HL-60 (cell line): ENCODE measurements at regions not wholly inside any gene's neighbourhood (a gene's known extent, or its start where the extent isn't known, plus 50 kb on each side); places are given as distances from the start of the nearest gene placed in this dataset.

Experiments used
- DNase-seq, 2 experiments: peaks; one replicate each; pipeline ENCODE4 v3.0.0-alpha.2; 2010 to 2020; ENCODE audit warnings: low read depth in 1 of 2, low spot score in 1 of 2
- H3K27ac ChIP-seq: fragments of 250-450 bp; sonication (Bioruptor Pico); replicated peaks from 2 replicates; pipeline ENCODE4 v1.5.1; 2020; ENCODE audit warnings: mild to moderate bottlenecking, moderate library complexity
- H3K27me3 ChIP-seq: fragments of 250-450 bp; sonication (Bioruptor Pico); 2 replicates; pipeline ENCODE4 v1.5.1; 2021; ENCODE audit warnings: mild to moderate bottlenecking, moderate library complexity; ENCODE audit not compliant: insufficient read depth, poor library complexity, severe bottlenecking
- H3K4me3 ChIP-seq: replicated peaks from 2 replicates; pipeline ENCODE4 v1.5.1; 2011; ENCODE audit warnings: mild to moderate bottlenecking, control low read depth, low read length; ENCODE audit not compliant: insufficient read depth
- CTCF ChIP-seq: IDR thresholded peaks from one replicate; pipeline ENCODE4 v1.5.1; 2011; ENCODE audit warnings: low read length, control low read depth, inconsistent platforms; ENCODE audit not compliant: insufficient read depth
- GABPA ChIP-seq: IDR thresholded peaks from 2 replicates; pipeline ENCODE4 v1.6.1; 2012; ENCODE audit warnings: low read depth
- POLR2AphosphoS5 ChIP-seq: IDR thresholded peaks from 2 replicates; pipeline ENCODE4 v1.6.1; 2012; ENCODE audit warnings: low read depth
- REST ChIP-seq: IDR thresholded peaks from 2 replicates; pipeline ENCODE4 v1.6.1; 2012; ENCODE audit warnings: low read depth; ENCODE audit not compliant: insufficient replicate concordance
- SPI1 ChIP-seq: IDR thresholded peaks from 2 replicates; pipeline ENCODE4 v1.6.1; 2012; ENCODE audit warnings: low read depth, mild to moderate bottlenecking, borderline replicate concordance

DNA sequence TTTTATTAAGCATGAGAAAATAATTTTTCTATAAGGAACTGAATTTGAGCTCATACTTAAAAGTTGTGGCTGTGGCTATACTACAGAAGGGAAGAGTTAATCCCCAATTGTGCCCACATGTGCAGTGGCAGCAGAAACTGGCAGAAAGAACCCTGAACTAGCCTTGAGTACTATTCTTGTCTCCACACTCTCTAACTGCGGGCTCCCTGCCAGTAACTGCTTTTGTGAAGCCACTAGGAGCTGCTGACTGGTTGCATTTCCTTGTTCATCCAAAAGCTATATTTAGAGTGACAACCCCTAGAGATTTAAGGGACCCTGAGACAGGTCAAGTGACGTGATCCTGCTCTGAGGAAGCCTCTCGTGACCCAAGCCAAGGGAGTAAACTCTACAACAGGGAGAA lies 238.6 kb downstream of the ELAVL2 start:
- no peak overlapping the region for H3K27ac ChIP-seq
- no peaks in the 10 kb centered on the region for H3K27me3 ChIP-seq

DNA sequence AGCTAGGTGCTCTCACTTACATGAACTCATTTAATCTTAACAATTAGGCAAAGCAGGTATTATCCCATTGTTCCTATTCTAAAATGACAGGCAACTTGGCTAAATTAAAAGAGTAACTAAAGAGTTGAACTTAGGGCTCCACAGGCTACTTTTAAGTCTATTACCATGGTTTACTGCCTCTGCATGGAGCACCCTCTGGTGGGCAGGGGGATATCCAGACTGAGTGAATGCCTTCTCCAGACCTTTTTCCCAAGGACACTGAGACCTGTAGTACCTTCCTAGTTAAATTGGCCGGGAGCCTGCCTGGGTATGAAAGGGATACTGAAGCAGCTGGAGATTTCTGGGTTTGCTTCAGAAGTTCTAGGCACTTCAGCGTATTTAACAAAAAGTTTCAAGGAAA lies 238.1 kb downstream of the ELAVL2 start:
- no peaks in the 10 kb centered on the region for H3K27me3 ChIP-seq
- no peak overlapping the region for H3K27ac ChIP-seq
- no peak for DNase-seq
- no peak overlapping the region for H3K4me3 ChIP-seq
- no peak for TF ChIP-seq GABPA
- TF ChIP-seq CTCF, result no peak
- no peak for TF ChIP-seq REST

More for the DNA sequence above, 238.6 kb downstream of the ELAVL2 start:
- TF ChIP-seq POLR2AphosphoS5, result no peak
- H3K4me3 ChIP-seq, result no peak overlapping the region
- no peak for DNase-seq

DNA sequence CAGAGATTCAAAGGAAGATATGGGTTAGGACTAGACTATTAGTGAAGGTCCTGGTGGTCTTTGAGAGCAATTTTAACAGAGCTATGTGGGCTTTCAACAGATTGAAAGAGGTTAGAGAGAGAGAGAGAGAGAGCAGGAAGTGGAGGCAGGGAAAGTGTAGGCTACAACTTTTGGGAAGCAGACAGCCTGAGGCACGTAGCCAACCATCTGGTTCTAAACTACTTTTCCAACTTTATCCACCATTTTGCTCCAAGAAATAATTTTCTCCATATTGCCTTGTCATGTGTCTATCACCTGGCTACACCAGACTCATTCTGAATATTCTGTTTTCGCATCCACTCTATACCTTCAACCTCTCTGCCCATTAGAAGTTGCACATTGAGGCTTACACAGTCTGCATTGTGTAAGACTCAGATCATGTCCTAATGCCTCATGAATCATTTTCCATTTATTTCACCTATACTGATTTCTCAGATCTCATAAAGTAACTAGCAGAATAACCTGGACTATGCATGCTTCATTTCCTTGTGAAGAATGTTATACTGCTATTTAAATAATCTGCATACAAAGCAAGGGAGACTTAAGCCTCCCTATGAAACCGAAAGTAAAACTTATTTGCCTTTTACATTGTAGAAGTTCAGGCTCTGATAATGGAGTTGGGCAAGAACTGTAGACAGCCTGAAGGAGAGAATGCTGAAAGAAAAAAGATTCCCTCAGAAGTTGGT lies 235.6 kb downstream of the ELAVL2 start:
- Histone ChIP-seq H3K27ac (no peak overlapping the region), H3K27me3 (no peaks in the 10 kb centered on the region), H3K4me3 (no peak overlapping the region)
- DNase-seq, result no peak
- TF ChIP-seq POLR2AphosphoS5 (no peak), REST (no peak), GABPA (no peak), CTCF (no peak), SPI1 (no peak)

- no peak for DNase-seq
- Histone ChIP-seq H3K27ac (no peak overlapping the region), H3K27me3 (no peaks in the 10 kb centered on the region), H3K4me3 (no peak overlapping the region)
- TF ChIP-seq SPI1 (no peak), CTCF (no peak), POLR2AphosphoS5 (no peak), GABPA (no peak), REST (no peak)
Observed at GRCh38 chr9:23594421-23594820, 231.6 kb downstream of the ELAVL2 start.
